ENCODE measurements at regions not wholly inside any gene's neighbourhood (a gene's known extent, or its start where the extent isn't known, plus 50 kb on each side); places are given as distances from the start of the nearest gene placed in this dataset.
A peak's percentile ranks its signal among the peaks of the same experiment; 100 is the strongest.
"Not testable (repeated sequence)": the region's sequence is repeated elsewhere in the genome, so short reads cannot be mapped to it uniquely, and the experiment has no call there.

GRCh38 chr2:241968417-241968816 is 98.9 kb downstream of the RTP5 start:
- no peak overlapping the region for H3K27ac ChIP-seq
- no peak overlapping the region for H3K4me3 ChIP-seq
- H3K27me3 ChIP-seq: no peaks in the 10 kb centered on the region
- DNase-seq (ENCODE audit: low read depth in 1 of 2, low spot score in 1 of 2): no peak
- peaks cover 24% of the 10 kb centered on the region for H3K4me1 ChIP-seq (ENCODE audit: low read depth)
- no peak for TF ChIP-seq CTCF (IDR thresholded peaks at IDR 0.05; ENCODE audit: low read depth, low read length)
- H3K36me3 ChIP-seq: no peaks in the 10 kb centered on the region
- no peaks in the 10 kb centered on the region for H3K9me3 ChIP-seq (ENCODE audit: low read depth)

DNA sequence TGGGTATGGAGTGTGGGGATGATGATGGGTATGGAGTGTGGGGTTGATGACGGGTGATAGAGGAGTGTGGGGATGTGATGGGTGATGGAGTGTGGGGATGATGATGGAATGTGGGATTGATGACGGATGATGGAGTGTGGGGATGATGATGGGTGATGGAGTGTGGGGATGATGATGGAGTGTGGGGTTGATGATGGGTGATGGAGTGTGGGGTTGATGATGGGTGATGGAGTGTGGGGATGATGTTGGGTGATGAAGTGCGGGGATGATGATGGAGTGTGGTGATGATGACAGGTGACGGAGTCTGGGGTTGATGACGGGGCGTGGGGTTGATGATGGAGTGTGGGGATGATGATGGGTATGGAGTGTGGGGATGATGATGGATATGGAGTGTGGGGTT is 99.7 kb downstream of the RTP5 start:
- not testable (repeated sequence) for H3K4me3 ChIP-seq; H3K27ac ChIP-seq; H3K9me3 ChIP-seq (ENCODE audit: low read depth); DNase-seq (ENCODE audit: low read depth in 1 of 2, low spot score in 1 of 2); H3K36me3 ChIP-seq; H3K27me3 ChIP-seq
- peaks cover 19% of the 10 kb centered on the region for H3K4me1 ChIP-seq (ENCODE audit: low read depth)

GRCh38 chr2:241970716-241971115 is 101.2 kb downstream of the RTP5 start:
- H3K9me3 ChIP-seq (ENCODE audit: low read depth): no peaks in the 10 kb centered on the region
- no peak for TF ChIP-seq CTCF (IDR thresholded peaks at IDR 0.05; ENCODE audit: low read depth, low read length)
- no peak overlapping the region for H3K27ac ChIP-seq
- H3K4me3 ChIP-seq: no peak overlapping the region
- DNase-seq (ENCODE audit: low read depth in 1 of 2, low spot score in 1 of 2): no peak
- no peaks in the 10 kb centered on the region for H3K27me3 ChIP-seq
- peaks cover 10% of the 10 kb centered on the region for H3K4me1 ChIP-seq (ENCODE audit: low read depth)
- no peaks in the 10 kb centered on the region for H3K36me3 ChIP-seq

DNA sequence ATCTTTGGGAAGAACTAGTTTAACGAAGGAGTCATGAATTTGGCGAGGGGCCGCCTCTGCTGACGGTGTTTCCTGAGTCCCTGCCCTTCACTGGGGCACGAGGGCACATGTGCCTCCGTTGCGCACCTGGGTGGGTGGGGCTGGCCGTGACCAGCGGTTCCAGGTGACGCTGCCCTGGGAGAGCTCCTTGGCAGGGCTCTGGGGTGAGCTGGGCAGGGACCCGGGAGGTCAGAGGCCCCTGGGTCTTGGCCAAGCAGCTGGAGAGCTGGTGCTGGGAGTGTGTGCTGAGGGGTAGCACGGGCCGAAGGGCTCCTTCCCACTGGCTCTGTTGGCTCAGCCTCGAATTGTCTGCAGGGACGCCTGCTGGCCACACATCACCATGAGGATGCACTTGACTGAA is 104.6 kb downstream of the RTP5 start:
- H3K36me3 ChIP-seq: no peaks in the 10 kb centered on the region
- H3K27ac ChIP-seq: no peak overlapping the region
- no peaks in the 10 kb centered on the region for H3K27me3 ChIP-seq
- H3K4me1 ChIP-seq (ENCODE audit: low read depth): no peaks in the 10 kb centered on the region
- H3K4me3 ChIP-seq: no peak overlapping the region
- no peak for TF ChIP-seq CTCF (IDR thresholded peaks at IDR 0.05; ENCODE audit: low read depth, low read length)
- no peak for DNase-seq (ENCODE audit: low read depth in 1 of 2, low spot score in 1 of 2)
- no peaks in the 10 kb centered on the region for H3K9me3 ChIP-seq (ENCODE audit: low read depth)

DNA sequence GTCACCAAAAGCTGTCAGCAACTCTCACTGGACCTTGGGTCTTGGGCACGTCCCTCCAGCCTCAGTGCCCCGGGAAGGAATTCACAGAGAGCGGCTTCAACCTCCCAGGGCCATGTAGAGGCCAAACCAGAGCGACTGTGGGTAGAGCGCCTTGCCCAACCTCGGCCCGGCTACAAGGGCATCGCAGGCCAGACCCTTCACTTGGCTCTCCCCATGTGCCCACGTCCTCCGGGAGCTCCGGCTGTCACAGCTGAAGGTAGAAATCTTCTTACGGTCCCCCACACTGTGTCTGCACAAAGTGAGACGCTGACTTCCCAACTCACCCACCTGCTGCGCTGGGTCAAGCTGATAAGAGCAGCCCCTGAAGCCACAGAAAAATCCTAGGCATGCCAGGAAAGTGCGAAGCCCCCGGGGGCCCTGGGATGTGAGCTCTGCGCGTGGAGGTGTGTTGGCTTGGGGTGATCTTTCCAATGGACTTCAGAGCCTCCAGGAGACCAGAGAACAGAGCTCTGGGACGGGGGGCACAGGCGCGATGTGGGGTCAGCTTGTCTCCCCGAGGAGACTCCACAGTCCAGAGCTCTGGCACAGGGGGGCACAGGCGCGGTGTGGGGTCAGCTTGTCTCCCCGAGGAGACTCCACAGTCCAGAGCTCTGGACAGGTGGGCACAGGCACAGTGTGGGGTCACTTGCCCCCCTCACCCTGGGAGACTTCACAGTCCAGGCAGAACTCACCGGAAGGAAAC is 105.5 kb downstream of the RTP5 start:
- no peak for TF ChIP-seq CTCF (IDR thresholded peaks at IDR 0.05; ENCODE audit: low read depth, low read length)
- Histone ChIP-seq H3K4me3 (no peak overlapping the region), H3K27me3 (no peaks in the 10 kb centered on the region), H3K4me1 (ENCODE audit: low read depth) (no peaks in the 10 kb centered on the region), H3K9me3 (ENCODE audit: low read depth) (no peaks in the 10 kb centered on the region), H3K27ac (no peak overlapping the region), H3K36me3 (no peaks in the 10 kb centered on the region)
- DNase-seq (ENCODE audit: low read depth in 1 of 2, low spot score in 1 of 2): no peak

GRCh38 chr2:241975593-241976284 is 106.2 kb downstream of the RTP5 start:
- Histone ChIP-seq H3K27me3 (no peaks in the 10 kb centered on the region), H3K36me3 (no peaks in the 10 kb centered on the region), H3K4me3 (no peak overlapping the region), H3K27ac (no peak overlapping the region), H3K9me3 (ENCODE audit: low read depth) (no peaks in the 10 kb centered on the region), H3K4me1 (ENCODE audit: low read depth) (no peaks in the 10 kb centered on the region)
- TF ChIP-seq CTCF (IDR thresholded peaks at IDR 0.05; ENCODE audit: low read depth, low read length): no peak
- peak in 1 of 2 donors; percentile 31 for DNase-seq (ENCODE audit: low read depth in 1 of 2, low spot score in 1 of 2)
